DOHH2 (cell line): ENCODE measurements at regions not wholly inside any gene's neighbourhood (a gene's known extent, or its start where the extent isn't known, plus 50 kb on each side); places are given as distances from the start of the nearest gene placed in this dataset.

Experiments
- CTCF ChIP-seq: fragments of 200-600 bp; sonication (generic); IDR thresholded peaks from one replicate; pipeline ENCODE4 v1.5.1; 2014; ENCODE audit warnings: antibody characterized with exemption, mild to moderate bottlenecking, low read depth, low read length; ENCODE audit not compliant: poor library complexity, severe bottlenecking
- EZH2phosphoT487 ChIP-seq: fragments of 200-600 bp; sonication (generic); IDR thresholded peaks from 2 replicates; pipeline ENCODE4 v1.6.1; 2017; ENCODE audit warnings: borderline replicate concordance, mild to moderate bottlenecking, antibody characterized with exemption, low read length, moderate library complexity, mixed read lengths

GRCh38 chr3:106326941-106327695 is 458.3 kb upstream of the CBLB start:
- TF ChIP-seq CTCF (no peak), EZH2phosphoT487 (no peak)
